ENCODE measurements at regions not wholly inside any gene's neighbourhood (a gene's known extent, or its start where the extent isn't known, plus 50 kb on each side); places are given as distances from the start of the nearest gene placed in this dataset.

- TF ChIP-seq CTCF (IDR thresholded peaks at IDR 0.05) = no peak
Measured at GRCh38 chr1:172951730-172952365, 98.9 kb downstream of the TNFSF18 start.

- TF ChIP-seq CTCF (IDR thresholded peaks at IDR 0.05) = no peak
Measured at GRCh38 chr1:172952516-172952915, 98.2 kb downstream of the TNFSF18 start.

GRCh38 chr1:172954476-172955150, 96.1 kb downstream of the TNFSF18 start:
- TF ChIP-seq CTCF (IDR thresholded peaks at IDR 0.05) = no peak

GRCh38 chr1:172955161-172955815, 95.5 kb downstream of the TNFSF18 start:
- TF ChIP-seq CTCF (IDR thresholded peaks at IDR 0.05) = no peak

GRCh38 chr1:172956871-172957270, 93.9 kb downstream of the TNFSF18 start:
- no peak for TF ChIP-seq CTCF (IDR thresholded peaks at IDR 0.05)

- no peak for TF ChIP-seq CTCF (IDR thresholded peaks at IDR 0.05)
Measured at GRCh38 chr1:172957491-172957890, 93.2 kb downstream of the TNFSF18 start.

- TF ChIP-seq CTCF (IDR thresholded peaks at IDR 0.05) = no peak
Measured at GRCh38 chr1:172959571-172959970, 91.2 kb downstream of the TNFSF18 start.

All from LNCAP (cell line).